CD4-positive, alpha-beta T cell (primary cell): ENCODE measurements at regions not wholly inside any gene's neighbourhood (a gene's known extent, or its start where the extent isn't known, plus 50 kb on each side); places are given as distances from the start of the nearest gene placed in this dataset.

ENCODE experiments used
- ATAC-seq: fragments of 200-7000 bp; cut with Tn5 transposase; one replicate; pipeline ENCODE4 v1.10.0; 2022; ENCODE audit warnings: mild to moderate bottlenecking; ENCODE audit not compliant: poor library complexity
- CTCF ChIA-PET: fragments of 350-600 bp; sonication (Branson Sonifier 250); formaldehyde crosslinking; loops from one replicate; lab custom pipeline; 2021; ENCODE audit warnings: antibody characterized with exemption, inconsistent platforms; lab: Charles Lee
- POLR2A ChIA-PET: fragments of 350-600 bp; sonication (Branson Sonifier 250); formaldehyde crosslinking; loops from one replicate; lab custom pipeline; 2021; ENCODE audit warnings: antibody characterized with exemption, inconsistent platforms; lab: Charles Lee
- DNase-seq, 14 experiments: peaks; one replicate each; pipeline ENCODE4 v3.0.0-alpha.2; 2013 to 2020; ENCODE audit warnings: mixed read lengths in 2 of 14
- H3K27ac ChIP-seq, 2 donors: one replicate each; pipeline versions ENCODE4 v1.5.1 to v1.7.0; 2013; ENCODE audit warnings: low read length in 2 of 2, low read depth in 1 of 2, mild to moderate bottlenecking in 1 of 2
- H3K27me3 ChIP-seq, 2 experiments: 1 replicate in 1 of 2; 2 replicates in 1 of 2; pipeline versions ENCODE4 v1.6.1 to v1.7.0; 2013; ENCODE audit warnings: low read length in 2 of 2, control low read depth in 1 of 2, mild to moderate bottlenecking in 1 of 2, moderate library complexity in 1 of 2; ENCODE audit not compliant: insufficient read depth in 2 of 2, control insufficient read depth in 1 of 2
- H3K36me3 ChIP-seq: one replicate; pipeline ENCODE4 v1.6.1; 2013; ENCODE audit warnings: low read length, control low read depth; ENCODE audit not compliant: insufficient read depth
- H3K4me1 ChIP-seq: one replicate; pipeline ENCODE4 v1.6.1; 2013; ENCODE audit warnings: low read length, control low read depth; ENCODE audit not compliant: insufficient read depth
- H3K4me3 ChIP-seq: one replicate; pipeline ENCODE4 v1.5.1; 2013; ENCODE audit warnings: mild to moderate bottlenecking, low read length, moderate library complexity
- H3K9me3 ChIP-seq, 2 experiments: 1 replicate in 1 of 2; 2 replicates in 1 of 2; pipeline versions ENCODE4 v1.6.1 to v1.7.0; 2013; ENCODE audit warnings: low read length in 2 of 2, mild to moderate bottlenecking in 2 of 2, control low read depth in 1 of 2, moderate library complexity in 1 of 2; ENCODE audit not compliant: control insufficient read depth in 1 of 2, insufficient read depth in 1 of 2
- H3K27ac Mint-ChIP-seq: one replicate; pipeline ENCODE4 v1.8.0; 2020; ENCODE audit warnings: mixed read lengths
- H3K27me3 Mint-ChIP-seq: one replicate; pipeline ENCODE4 v1.8.0; 2021; ENCODE audit warnings: mixed read lengths
- H3K36me3 Mint-ChIP-seq: one replicate; pipeline ENCODE4 v1.8.0; 2021; ENCODE audit warnings: low read depth, mixed read lengths
- H3K4me1 Mint-ChIP-seq: one replicate; pipeline ENCODE4 v1.8.0; 2021; ENCODE audit warnings: low read depth, mixed read lengths
- H3K4me3 Mint-ChIP-seq: one replicate; pipeline ENCODE4 v1.8.0; 2020; ENCODE audit warnings: mild to moderate bottlenecking, mixed read lengths
- H3K9me3 Mint-ChIP-seq: one replicate; pipeline ENCODE4 v1.8.0; 2020; ENCODE audit warnings: mixed read lengths
- CTCF ChIP-seq: fragments of 200-600 bp; IDR thresholded peaks from one replicate; pipeline ENCODE4 v1.8.0; 2022; ENCODE audit warnings: antibody characterized with exemption, mild to moderate bottlenecking
- intact Hi-C, 2 experiments: fragments of 100-400 bp; cut with DNase I in 1 of 2; cut with micrococcal nuclease in 1 of 2; formaldehyde crosslinking; loops; one replicate each; pipeline versions ENCODE4 v1.15.1 to v1.9.0; 2023 to 2025; cut with DNase I, micrococcal nuclease

GRCh38 chr10:64396105-64396708 is 875.0 kb downstream of the REEP3 start:
- DNase-seq (no peak), ATAC-seq (no peak)
- H3K27ac ChIP-seq: no peak overlapping the region
- no peak overlapping the region for H3K4me3 ChIP-seq
- H3K36me3 Mint-ChIP-seq: no peaks in the 10 kb centered on the region
- intact Hi-C loops: no loop called here
- H3K9me3 ChIP-seq: peaks cover 0 to 8% of the 10 kb centered on the region in 2 experiments
- H3K4me1 Mint-ChIP-seq: no peaks in the 10 kb centered on the region
- no peaks in the 10 kb centered on the region for H3K36me3 ChIP-seq
- POLR2A ChIA-PET: no interaction called here
- H3K4me1 ChIP-seq: no peaks in the 10 kb centered on the region
- no peak overlapping the region for H3K27ac Mint-ChIP-seq
- H3K27me3 Mint-ChIP-seq: no peaks in the 10 kb centered on the region
- peaks cover 5% of the 10 kb centered on the region for H3K9me3 Mint-ChIP-seq
- CTCF ChIA-PET: no interaction called here
- H3K4me3 Mint-ChIP-seq: no peak overlapping the region
- no peaks in the 10 kb centered on the region for H3K27me3 ChIP-seq
- no peak for TF ChIP-seq CTCF

- Histone ChIP-seq H3K4me3 (no peak overlapping the region), H3K27me3 (no peaks in the 10 kb centered on the region), H3K27ac (no peak overlapping the region), H3K9me3 (peaks cover 0 to 8% of the 10 kb centered on the region in 2 experiments), H3K36me3 (no peaks in the 10 kb centered on the region), H3K4me1 (no peaks in the 10 kb centered on the region)
- no peak for TF ChIP-seq CTCF
- intact Hi-C loops: no loop called here
- CTCF ChIA-PET: no interaction called here
- Mint-ChIP-seq H3K27me3 (no peaks in the 10 kb centered on the region), H3K4me3 (no peak overlapping the region), H3K36me3 (no peaks in the 10 kb centered on the region), H3K27ac (no peak overlapping the region), H3K9me3 (peaks cover 7% of the 10 kb centered on the region), H3K4me1 (no peaks in the 10 kb centered on the region)
- no peak for ATAC-seq
- POLR2A ChIA-PET: no interaction called here
- no peak for DNase-seq
Observed at GRCh38 chr10:64397125-64397524, 875.9 kb downstream of the REEP3 start.

- Mint-ChIP-seq H3K4me1 (no peaks in the 10 kb centered on the region), H3K36me3 (no peaks in the 10 kb centered on the region), H3K27me3 (no peaks in the 10 kb centered on the region), H3K4me3 (no peak overlapping the region), H3K9me3 (no peaks in the 10 kb centered on the region), H3K27ac (no peak overlapping the region)
- intact Hi-C loops: no loop called here
- Histone ChIP-seq H3K4me3 (no peak overlapping the region), H3K36me3 (no peaks in the 10 kb centered on the region), H3K4me1 (no peaks in the 10 kb centered on the region), H3K27ac (no peak overlapping the region), H3K9me3 (peaks cover 0 to 7% of the 10 kb centered on the region in 2 experiments), H3K27me3 (no peaks in the 10 kb centered on the region)
- TF ChIP-seq CTCF: no peak
- CTCF ChIA-PET: no interaction called here
- POLR2A ChIA-PET: no interaction called here
- ATAC-seq: no peak
- DNase-seq: no peak
Observed at GRCh38 chr10:64408391-64409183, 887.4 kb downstream of the REEP3 start.
